Esophagus muscularis mucosa (tissue), 4 donors: ENCODE measurements at regions not wholly inside any gene's neighbourhood (a gene's known extent, or its start where the extent isn't known, plus 50 kb on each side); places are given as distances from the start of the nearest gene placed in this dataset.
A peak's percentile ranks its signal among the peaks of the same experiment; 100 is the strongest.

Source experiments
- DNase-seq: peaks from one replicate; pipeline ENCODE4 v3.0.0-alpha.2; 2017; ENCODE audit errors: extremely low spot score
- H3K27ac ChIP-seq, 4 donors: fragments of 200-600 bp; sonication (generic); replicated peaks in 1 of 4; 1 replicate in 3 of 4; 2 replicates in 1 of 4; pipeline ENCODE4 v1.5.1; 2016 to 2019; ENCODE audit warnings: mild to moderate bottlenecking in 1 of 4
- H3K27me3 ChIP-seq, 4 donors: fragments of 200-600 bp; sonication (generic); one replicate each; pipeline versions ENCODE4 v1.5.1 to v1.6.0; 2016 to 2019
- H3K36me3 ChIP-seq, 4 donors: fragments of 200-600 bp; sonication (generic); one replicate each; pipeline ENCODE4 v1.5.1; 2016 to 2019
- H3K4me1 ChIP-seq, 4 donors: fragments of 200-600 bp; sonication (generic); one replicate each; pipeline ENCODE4 v1.5.1; 2016 to 2019
- H3K4me3 ChIP-seq, 4 donors: fragments of 200-600 bp; sonication (generic); 1 replicate in 2 of 4; 2 replicates in 2 of 4; pipeline ENCODE4 v1.5.1; 2016 to 2019; ENCODE audit warnings: mild to moderate bottlenecking in 4 of 4, moderate library complexity in 1 of 4
- H3K9me3 ChIP-seq, 4 donors: fragments of 200-600 bp; sonication (generic); 1 replicate in 3 of 4; 2 replicates in 1 of 4; pipeline ENCODE4 v1.5.1; 2016 to 2019
- EP300 ChIP-seq: sonication (generic); formaldehyde crosslinking; IDR thresholded peaks from one replicate; pipeline ENCODE4 v1.6.1; 2017; ENCODE audit warnings: antibody characterized with exemption
- POLR2A ChIP-seq: fragments of 450-650 bp; IDR thresholded peaks from one replicate; pipeline ENCODE4 v1.6.1; 2017; ENCODE audit warnings: antibody characterized with exemption, moderate library complexity, mild to moderate bottlenecking, low read depth
- POLR2AphosphoS5 ChIP-seq, 2 donors: sonication (generic); formaldehyde crosslinking; IDR thresholded peaks; one replicate each; pipeline ENCODE4 v1.6.1; 2017; ENCODE audit warnings: antibody characterized with exemption in 2 of 2
- WGBS: methylation state at CpG from one replicate; pipeline ENCODE4 v1.1.5; 2018; 5-methylcytosine and 5-hydroxymethylcytosine counted together
- intact Hi-C: fragments of 100-400 bp; cut with DNase I; formaldehyde crosslinking; loops from one replicate; pipeline ENCODE4 v1.15.1; 2023
- TF ChIP-seq, protein P1 (sequence below), 3 experiments: fragments of 200-600 bp in 2 of 3; fragments of 450-650 bp in 1 of 3; sonication (generic) in 2 of 3; IDR thresholded peaks; one replicate each; pipeline ENCODE4 v1.5.1; 2017 to 2019; ENCODE audit warnings: antibody characterized with exemption in 3 of 3, mild to moderate bottlenecking in 2 of 3, moderate library complexity in 1 of 3

DNA sequence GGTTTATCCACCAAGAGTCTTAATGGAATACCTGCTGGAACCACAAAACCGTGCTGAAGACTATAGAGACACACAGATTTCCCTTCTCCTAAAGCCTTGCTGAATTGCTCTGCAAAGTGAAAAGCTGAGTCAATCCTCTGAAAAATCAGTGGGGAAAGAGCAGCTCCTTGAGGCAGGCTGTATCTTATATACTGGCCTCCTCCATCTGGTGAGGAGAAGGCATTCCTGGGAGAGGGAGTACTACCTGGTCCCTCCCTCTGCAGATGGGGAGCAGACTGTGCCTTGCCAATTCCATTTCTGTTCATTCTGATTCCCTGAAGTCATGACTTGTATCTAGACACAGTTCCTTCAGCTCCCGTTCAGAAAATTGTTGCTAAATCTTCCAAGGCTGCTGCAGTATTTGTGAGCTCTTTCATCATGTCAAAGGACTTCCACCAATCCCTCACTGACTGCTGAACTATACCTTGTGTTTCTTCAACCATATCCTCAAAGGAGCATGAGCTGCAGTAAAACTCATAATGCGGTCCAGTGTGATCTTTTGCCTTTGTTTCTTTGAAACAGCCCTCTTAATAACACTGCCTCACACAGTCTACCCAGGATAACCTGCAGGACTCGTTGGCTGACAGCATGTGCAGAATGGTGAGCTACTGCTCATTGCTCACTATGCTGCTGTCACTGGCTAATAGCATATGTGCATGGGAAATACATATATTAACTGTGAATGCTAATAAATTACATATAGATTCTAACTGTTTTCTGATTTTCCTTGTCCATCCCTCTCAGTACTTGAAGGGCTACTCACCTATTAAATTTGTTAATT, 84.5 kb downstream of the FOXD1 start:
- WGBS: 67% methylated on average over 4 of the region's 4 CpGs
- TF ChIP-seq EP300: no peak
- TF ChIP-seq POLR2A: no peak
- no peak for TF ChIP-seq POLR2AphosphoS5 (IDR thresholded peaks at IDR 0.05)
- TF ChIP-seq, protein P1, sequence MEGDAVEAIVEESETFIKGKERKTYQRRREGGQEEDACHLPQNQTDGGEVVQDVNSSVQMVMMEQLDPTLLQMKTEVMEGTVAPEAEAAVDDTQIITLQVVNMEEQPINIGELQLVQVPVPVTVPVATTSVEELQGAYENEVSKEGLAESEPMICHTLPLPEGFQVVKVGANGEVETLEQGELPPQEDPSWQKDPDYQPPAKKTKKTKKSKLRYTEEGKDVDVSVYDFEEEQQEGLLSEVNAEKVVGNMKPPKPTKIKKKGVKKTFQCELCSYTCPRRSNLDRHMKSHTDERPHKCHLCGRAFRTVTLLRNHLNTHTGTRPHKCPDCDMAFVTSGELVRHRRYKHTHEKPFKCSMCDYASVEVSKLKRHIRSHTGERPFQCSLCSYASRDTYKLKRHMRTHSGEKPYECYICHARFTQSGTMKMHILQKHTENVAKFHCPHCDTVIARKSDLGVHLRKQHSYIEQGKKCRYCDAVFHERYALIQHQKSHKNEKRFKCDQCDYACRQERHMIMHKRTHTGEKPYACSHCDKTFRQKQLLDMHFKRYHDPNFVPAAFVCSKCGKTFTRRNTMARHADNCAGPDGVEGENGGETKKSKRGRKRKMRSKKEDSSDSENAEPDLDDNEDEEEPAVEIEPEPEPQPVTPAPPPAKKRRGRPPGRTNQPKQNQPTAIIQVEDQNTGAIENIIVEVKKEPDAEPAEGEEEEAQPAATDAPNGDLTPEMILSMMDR (IDR thresholded peaks at IDR 0.05): no peak
- DNase-seq: peak; percentile 42
- no peaks in the 10 kb centered on the region for H3K9me3 ChIP-seq
- no peaks in the 10 kb centered on the region for H3K36me3 ChIP-seq
- H3K4me3 ChIP-seq: no peak overlapping the region
- no peak overlapping the region for H3K27ac ChIP-seq
- no peaks in the 10 kb centered on the region for H3K27me3 ChIP-seq
- intact Hi-C loops: no loop called here
- peaks cover 0 to 6% (median 0%) of the 10 kb centered on the region in 4 donors for H3K4me1 ChIP-seq

- intact Hi-C loops: no loop called here
- TF ChIP-seq, protein P1 (IDR thresholded peaks at IDR 0.05): no peak
- TF ChIP-seq POLR2AphosphoS5 (IDR thresholded peaks at IDR 0.05) (no peak), EP300 (no peak), POLR2A (no peak)
- Histone ChIP-seq H3K9me3 (no peaks in the 10 kb centered on the region), H3K4me3 (no peak overlapping the region), H3K36me3 (no peaks in the 10 kb centered on the region), H3K4me1 (no peaks in the 10 kb centered on the region), H3K27ac (no peak overlapping the region), H3K27me3 (no peaks in the 10 kb centered on the region)
- DNase-seq: peak; percentile 87
- 83% methylated on average over 1 of the region's 1 CpG for WGBS
Measured at GRCh38 chr5:73359395-73359794, 89.2 kb downstream of the FOXD1 start.

DNA sequence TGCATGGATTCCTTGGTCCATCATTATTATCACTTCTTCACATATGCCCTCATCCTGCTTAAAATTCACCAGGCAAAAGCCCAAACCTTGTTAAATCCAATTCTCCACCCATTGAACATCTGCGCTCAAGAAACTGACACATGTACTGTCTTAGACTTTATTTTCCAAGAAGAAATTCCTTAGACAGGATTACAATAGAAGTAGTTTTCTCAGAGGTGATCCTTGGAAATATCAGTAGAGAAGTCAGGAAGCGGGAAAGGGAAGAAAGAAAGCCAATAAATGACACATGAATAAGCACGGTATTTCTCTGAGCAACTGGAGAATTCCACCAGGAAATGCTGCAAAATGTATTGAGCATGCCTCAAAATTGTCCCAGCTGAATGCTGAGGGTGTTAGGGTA, 90.2 kb downstream of the FOXD1 start:
- Histone ChIP-seq H3K4me3 (no peak overlapping the region), H3K27me3 (peaks cover 0 to 5% (median 0%) of the 10 kb centered on the region in 4 donors), H3K9me3 (no peaks in the 10 kb centered on the region), H3K36me3 (no peaks in the 10 kb centered on the region), H3K27ac (no peak overlapping the region), H3K4me1 (no peaks in the 10 kb centered on the region)
- 92% methylated on average over 3 of the region's 3 CpGs for WGBS
- TF ChIP-seq, protein P1 (IDR thresholded peaks at IDR 0.05): no peak
- TF ChIP-seq POLR2AphosphoS5 (IDR thresholded peaks at IDR 0.05) (no peak), POLR2A (no peak), EP300 (no peak)
- DNase-seq: no peak
- intact Hi-C loops: no loop called here

DNA sequence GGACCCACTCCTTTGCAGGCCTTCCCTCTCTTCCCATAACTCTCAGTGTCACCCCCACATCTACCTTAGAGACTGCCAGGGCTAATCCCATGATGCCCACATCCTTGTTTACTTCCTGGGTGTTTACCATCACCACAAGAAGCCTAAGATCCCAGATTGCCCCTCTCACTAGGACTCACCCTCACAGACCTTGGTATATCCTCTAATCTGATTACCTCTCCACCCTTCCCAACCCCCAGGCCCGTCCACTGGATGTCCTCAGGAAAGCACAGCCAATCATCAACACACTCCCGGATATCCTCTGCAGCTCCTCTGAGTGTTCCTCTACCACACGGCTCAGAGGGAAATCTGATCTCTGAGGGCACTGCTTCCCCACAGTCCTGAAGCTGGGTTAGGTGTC, 91.0 kb downstream of the FOXD1 start:
- H3K9me3 ChIP-seq: no peaks in the 10 kb centered on the region
- no peaks in the 10 kb centered on the region for H3K4me1 ChIP-seq
- intact Hi-C loops: no loop called here
- peak; percentile 79 for DNase-seq
- H3K4me3 ChIP-seq: no peak overlapping the region
- peaks cover 0 to 5% (median 0%) of the 10 kb centered on the region in 4 donors for H3K27me3 ChIP-seq
- H3K36me3 ChIP-seq: no peaks in the 10 kb centered on the region
- TF ChIP-seq EP300 (no peak), POLR2AphosphoS5 (IDR thresholded peaks at IDR 0.05) (no peak), POLR2A (no peak)
- TF ChIP-seq, protein P1 (IDR thresholded peaks at IDR 0.05): no peak
- no peak overlapping the region for H3K27ac ChIP-seq
- 69% methylated on average over 3 of the region's 3 CpGs for WGBS
